ELF-1 (cell line): ENCODE measurements at regions not wholly inside any gene's neighbourhood (a gene's known extent, or its start where the extent isn't known, plus 50 kb on each side); places are given as distances from the start of the nearest gene placed in this dataset.
"Not testable (repeated sequence)": the region's sequence is repeated elsewhere in the genome, so short reads cannot be mapped to it uniquely, and the experiment has no call there.

ENCODE experiments used
- DNase-seq: peaks from one replicate; pipeline ENCODE4 v3.0.0-alpha.2; 2016; ENCODE audit warnings: low read depth, low spot score

- DNase-seq, result peak; percentile 87
These were observed 183.8 kb upstream of the NUDT10 start for GRCh38 chrX:51148848-51149247.

DNA sequence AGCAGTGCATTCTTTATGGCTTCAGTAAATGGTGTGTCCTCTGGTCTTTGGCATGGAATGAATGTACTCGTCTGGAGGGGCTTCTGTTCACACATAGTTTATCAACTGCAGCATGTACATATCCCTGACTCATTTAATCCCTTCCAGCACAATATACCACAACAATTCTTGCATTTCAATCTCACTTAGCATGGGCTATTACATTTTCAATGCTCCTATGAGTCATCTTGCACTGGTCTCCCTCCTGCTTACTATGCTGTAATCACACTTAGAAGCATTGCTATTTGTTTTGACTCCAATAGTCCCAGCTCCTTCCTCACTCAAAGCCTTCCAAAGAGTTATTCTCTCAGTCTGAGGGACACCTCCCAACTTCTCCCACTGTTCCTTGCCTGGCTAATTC is 180.9 kb upstream of the NUDT10 start:
- DNase-seq, result no peak

- DNase-seq, result no peak
These were observed 177.5 kb upstream of the NUDT10 start for GRCh38 chrX:51155157-51155556.

GRCh38 chrX:51155566-51155965 is 177.1 kb upstream of the NUDT10 start:
- no peak for DNase-seq

DNA sequence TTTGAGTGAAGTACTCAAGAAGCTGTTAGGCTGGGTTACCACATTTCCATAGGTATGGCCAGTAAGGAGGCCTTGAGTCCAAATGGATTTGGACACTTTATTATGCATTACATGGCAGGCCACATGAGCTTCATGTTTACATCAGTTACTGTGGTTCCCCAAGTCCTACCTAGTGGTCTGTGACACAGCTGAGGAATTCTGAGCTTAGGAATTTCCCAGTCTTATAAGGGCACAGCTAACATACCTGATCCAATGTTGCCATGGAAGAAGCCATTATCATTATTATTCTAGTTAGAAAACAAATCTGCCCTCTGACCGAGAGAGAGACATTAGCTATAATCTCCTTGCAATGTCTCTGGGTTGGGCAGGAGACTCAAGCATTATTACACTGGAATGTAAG is 174.4 kb upstream of the NUDT10 start:
- no peak for DNase-seq

GRCh38 chrX:51159378-51159777 is 173.2 kb upstream of the NUDT10 start:
- DNase-seq, result peak; percentile 9

- no peak for DNase-seq
These were observed 168.9 kb upstream of the NUDT10 start for GRCh38 chrX:51163730-51164129.

- DNase-seq, result not testable (repeated sequence)
These were observed 154.2 kb upstream of the NUDT10 start for GRCh38 chrX:51178356-51178900.

DNA sequence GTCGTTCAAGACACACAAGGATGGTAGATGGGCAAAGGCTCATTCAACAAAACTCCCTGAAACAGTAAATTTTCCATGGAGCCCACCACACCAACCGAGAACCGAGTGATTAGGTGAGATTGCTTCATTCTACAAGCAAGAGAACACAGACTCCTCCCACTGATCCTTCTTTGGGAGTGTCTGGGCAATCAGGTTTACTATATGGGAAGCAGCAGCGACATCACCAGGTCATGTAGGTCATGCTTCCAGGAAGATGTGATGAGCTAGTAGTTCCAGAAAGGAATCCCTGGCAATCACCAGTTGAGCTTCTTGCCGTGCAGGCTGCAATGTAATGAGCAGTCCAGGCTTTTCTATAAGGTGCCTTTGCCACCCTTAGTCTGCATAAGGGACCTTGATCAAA is 152.8 kb upstream of the NUDT10 start:
- DNase-seq, result not testable (repeated sequence)

DNA sequence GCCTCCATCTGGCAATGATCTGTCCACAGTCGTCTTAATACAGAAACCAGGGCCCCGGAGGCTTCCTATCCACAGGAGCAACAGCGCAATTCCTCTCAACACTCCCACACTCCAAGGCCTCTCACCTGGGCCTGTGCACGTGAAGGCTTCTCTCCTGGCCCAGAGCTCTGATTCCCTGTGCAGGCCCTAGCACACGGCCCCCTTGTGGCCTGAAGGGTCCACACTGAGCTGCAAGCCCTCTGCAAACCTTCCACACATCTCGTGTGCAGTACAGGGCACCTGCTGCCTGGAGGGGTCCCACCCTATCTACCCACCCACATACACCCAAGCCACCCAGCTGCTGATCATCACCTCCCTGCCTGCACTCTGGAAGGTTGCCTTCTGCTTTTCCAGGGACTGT is 150.1 kb upstream of the NUDT10 start:
- DNase-seq, result peak; percentile 62

DNA sequence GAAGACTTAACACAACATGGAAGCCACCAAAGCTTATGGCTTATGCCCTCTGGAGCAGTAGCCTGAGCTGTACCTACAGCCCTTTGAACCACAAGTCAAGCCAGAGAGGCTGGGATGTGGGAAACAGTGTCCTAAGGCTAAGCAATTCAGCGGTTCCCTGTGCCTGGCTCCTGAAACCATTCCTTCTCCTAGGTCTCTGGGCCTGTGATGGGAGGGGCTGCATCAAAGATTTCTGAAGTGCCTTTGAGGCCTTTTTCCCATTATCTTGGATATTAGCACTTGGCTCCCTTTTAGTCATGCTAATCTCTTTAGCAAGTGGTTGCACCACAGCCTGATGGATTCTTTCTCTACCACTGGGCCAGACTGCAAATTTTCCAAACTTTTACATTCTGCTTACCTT is 140.5 kb upstream of the NUDT10 start:
- peak; percentile 64 for DNase-seq

DNA sequence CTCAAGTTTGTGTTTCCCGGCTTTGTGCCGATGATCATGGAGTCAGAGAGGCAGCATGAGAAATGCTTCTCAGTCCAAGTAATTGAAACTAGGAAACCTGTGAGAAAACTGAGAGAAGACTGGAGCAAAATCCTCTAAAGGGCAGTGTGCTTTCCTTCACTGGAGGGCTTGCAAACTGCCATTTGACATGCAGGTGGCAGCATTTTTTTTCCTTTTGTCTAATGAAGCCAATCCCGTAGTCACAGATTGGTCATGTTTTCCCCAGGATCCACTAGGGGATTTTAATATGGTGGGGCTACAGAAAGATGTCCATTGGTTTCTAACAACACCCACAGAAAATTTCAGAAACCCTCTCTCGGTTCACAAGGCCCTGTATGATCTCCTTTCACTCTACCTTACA is 117.4 kb upstream of the NUDT10 start:
- DNase-seq, result peak; percentile 28

DNA sequence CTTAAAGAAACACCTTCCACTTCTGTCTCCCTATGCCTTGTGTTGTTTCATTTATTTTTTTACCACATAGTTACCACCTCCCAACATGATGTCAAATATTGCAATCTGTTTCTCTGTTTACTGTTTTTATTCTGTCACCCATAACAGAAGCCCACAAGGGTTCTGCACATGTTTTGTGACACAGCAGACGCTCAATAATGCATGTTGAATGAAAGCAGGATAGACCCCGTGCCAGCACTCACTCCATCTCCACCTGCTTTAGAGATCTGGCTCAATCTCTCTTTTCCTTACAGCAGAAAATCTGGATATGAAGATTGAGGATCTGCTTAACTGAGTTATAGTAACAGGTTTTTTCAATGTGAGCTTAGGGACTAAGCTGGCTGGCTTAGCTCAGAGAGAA is 116.8 kb upstream of the NUDT10 start:
- DNase-seq, result no peak

GRCh38 chrX:51242212-51242611 is 90.4 kb upstream of the NUDT10 start:
- no peak for DNase-seq

GRCh38 chrX:51257490-51257889 is 75.1 kb upstream of the NUDT10 start:
- DNase-seq, result no peak

DNA sequence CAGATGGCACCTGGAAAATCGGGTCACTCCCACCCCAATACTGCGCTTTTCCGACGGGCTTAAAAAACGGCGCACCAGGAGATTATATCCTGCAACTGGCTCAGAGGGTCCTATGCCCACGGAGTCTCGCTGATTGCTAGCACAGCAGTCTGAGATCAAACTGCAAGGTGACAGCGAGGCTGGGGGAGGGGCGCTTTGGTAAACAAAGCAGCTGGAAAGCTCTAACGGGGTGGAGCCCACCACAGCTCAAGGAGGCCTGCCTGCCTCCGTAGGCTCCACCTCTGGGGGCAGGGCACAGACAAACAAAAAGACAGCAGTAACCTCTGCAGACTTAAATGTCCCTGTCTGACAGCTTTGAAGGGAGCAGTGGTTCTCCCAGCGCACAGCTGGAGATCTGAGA is 70.4 kb upstream of the NUDT10 start:
- peak; percentile 67 for DNase-seq

- DNase-seq, result no peak
These were observed 60.0 kb upstream of the NUDT10 start for GRCh38 chrX:51272638-51273037.

GRCh38 chrX:51281758-51282318 is 50.8 kb upstream of the NUDT10 start:
- DNase-seq, result no peak
